Adrenal gland (tissue), 9 donors: ENCODE measurements at regions not wholly inside any gene's neighbourhood (a gene's known extent, or its start where the extent isn't known, plus 50 kb on each side); places are given as distances from the start of the nearest gene placed in this dataset.

Experiments
- DNase-seq, 7 donors: peaks; one replicate each; pipeline ENCODE4 v3.0.0-alpha.2; 2019 to 2020
- H3K27ac ChIP-seq, 5 donors: fragments of 200-600 bp; sonication (generic) in 4 of 5; 1 replicate in 3 of 5; 2 replicates in 2 of 5; pipeline versions ENCODE4 v1.5.1 to v1.8.0; 2016 to 2020; ENCODE audit warnings: mild to moderate bottlenecking in 1 of 5
- H3K27me3 ChIP-seq: fragments of 200-600 bp; 2 replicates; pipeline ENCODE4 v1.8.0; 2021
- H3K36me3 ChIP-seq, 2 donors: fragments of 200-600 bp; replicated peaks in 1 of 2; 1 replicate in 1 of 2; 2 replicates in 1 of 2; pipeline versions ENCODE4 v1.5.1 to v1.8.0; 2018 to 2022
- H3K4me1 ChIP-seq, 2 donors: fragments of 200-600 bp; replicated peaks in 1 of 2; 1 replicate in 1 of 2; 2 replicates in 1 of 2; pipeline versions ENCODE4 v1.5.1 to v1.8.0; 2018 to 2021
- H3K4me3 ChIP-seq, 4 donors: fragments of 200-600 bp; sonication (generic) in 3 of 4; one replicate each; pipeline ENCODE4 v1.5.1; 2016 to 2018
- H3K9me3 ChIP-seq, 3 donors: fragments of 200-600 bp; sonication (generic) in 1 of 3; replicated peaks in 1 of 3; 1 replicate in 2 of 3; 2 replicates in 1 of 3; pipeline versions ENCODE4 v1.5.1 to v1.8.0; 2016 to 2021
- POLR2A ChIP-seq, 2 donors: fragments of 450-650 bp; IDR thresholded peaks; one replicate each; pipeline ENCODE4 v1.6.1; 2017; ENCODE audit warnings: antibody characterized with exemption in 2 of 2, mild to moderate bottlenecking in 2 of 2, moderate library complexity in 1 of 2
- WGBS, 4 donors: extraction: QIAGEN DNeasy Blood & Tissue Kit in 2 of 4; methylation state at CpG; one replicate each; pipeline versions ENCODE4 v1.1.5 to v1.1.7; 2013 to 2017; 5-methylcytosine and 5-hydroxymethylcytosine counted together
- intact Hi-C, 2 donors: fragments of 100-400 bp; cut with DNase I; formaldehyde crosslinking; loops; one replicate each; pipeline versions ENCODE4 v1.14.1 to v1.15.0; 2022 to 2023
- TF ChIP-seq, protein P1 (sequence below), 6 experiments: fragments of 450-650 bp in 4 of 6; fragments of 200-600 bp in 2 of 6; sonication (generic) in 1 of 6; IDR thresholded peaks; 1 replicate in 5 of 6; 2 replicates in 1 of 6; pipeline versions ENCODE4 v1.5.1 to v1.8.0; 2016 to 2021; ENCODE audit warnings: antibody characterized with exemption in 6 of 6, mild to moderate bottlenecking in 2 of 6, moderate library complexity in 1 of 6
- donor health status: healthy with polysubstance abuse.
- donor health status: Bipolar disorder and iron deficiency.
- donor health status: DM: yes; HTN: yes; CAD: no.
- donor health status: DM: no; HTN: no; CAD: no.
- donor health status: DM: no; HTN: no; CAD: no.

DNA sequence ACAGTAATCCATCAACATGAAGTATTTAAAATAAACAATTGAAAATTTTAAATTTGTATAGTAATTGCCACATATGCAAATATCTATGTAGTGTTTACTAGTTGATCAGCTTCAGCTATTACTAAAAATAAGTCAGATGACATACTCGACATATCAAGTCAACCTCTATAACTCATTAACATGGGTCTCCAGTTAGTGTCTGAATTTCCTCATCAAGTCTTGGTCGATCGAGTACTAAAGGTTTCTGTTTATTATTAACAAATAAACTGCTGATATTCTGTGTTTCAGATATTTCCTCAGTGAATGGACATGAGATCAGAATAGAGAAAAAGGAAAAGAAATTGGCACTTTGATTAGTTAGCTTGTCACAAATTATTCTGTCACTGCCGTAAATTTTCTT, 266.5 kb upstream of the ITGA1 start:
- H3K27me3 ChIP-seq: no peaks in the 10 kb centered on the region
- WGBS, 4 donors: 84 to 93% (median 90%) methylated on average over 4 of the region's 4 CpGs
- DNase-seq: no peak
- intact Hi-C loops: no loop called here
- no peaks in the 10 kb centered on the region for H3K9me3 ChIP-seq
- H3K4me1 ChIP-seq: no peaks in the 10 kb centered on the region
- no peaks in the 10 kb centered on the region for H3K36me3 ChIP-seq
- no peak overlapping the region for H3K27ac ChIP-seq
- no peak overlapping the region for H3K4me3 ChIP-seq
- TF ChIP-seq, protein P1, sequence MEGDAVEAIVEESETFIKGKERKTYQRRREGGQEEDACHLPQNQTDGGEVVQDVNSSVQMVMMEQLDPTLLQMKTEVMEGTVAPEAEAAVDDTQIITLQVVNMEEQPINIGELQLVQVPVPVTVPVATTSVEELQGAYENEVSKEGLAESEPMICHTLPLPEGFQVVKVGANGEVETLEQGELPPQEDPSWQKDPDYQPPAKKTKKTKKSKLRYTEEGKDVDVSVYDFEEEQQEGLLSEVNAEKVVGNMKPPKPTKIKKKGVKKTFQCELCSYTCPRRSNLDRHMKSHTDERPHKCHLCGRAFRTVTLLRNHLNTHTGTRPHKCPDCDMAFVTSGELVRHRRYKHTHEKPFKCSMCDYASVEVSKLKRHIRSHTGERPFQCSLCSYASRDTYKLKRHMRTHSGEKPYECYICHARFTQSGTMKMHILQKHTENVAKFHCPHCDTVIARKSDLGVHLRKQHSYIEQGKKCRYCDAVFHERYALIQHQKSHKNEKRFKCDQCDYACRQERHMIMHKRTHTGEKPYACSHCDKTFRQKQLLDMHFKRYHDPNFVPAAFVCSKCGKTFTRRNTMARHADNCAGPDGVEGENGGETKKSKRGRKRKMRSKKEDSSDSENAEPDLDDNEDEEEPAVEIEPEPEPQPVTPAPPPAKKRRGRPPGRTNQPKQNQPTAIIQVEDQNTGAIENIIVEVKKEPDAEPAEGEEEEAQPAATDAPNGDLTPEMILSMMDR (IDR thresholded peaks at IDR 0.05): no peak
- TF ChIP-seq POLR2A (IDR thresholded peaks at IDR 0.05): no peak

DNA sequence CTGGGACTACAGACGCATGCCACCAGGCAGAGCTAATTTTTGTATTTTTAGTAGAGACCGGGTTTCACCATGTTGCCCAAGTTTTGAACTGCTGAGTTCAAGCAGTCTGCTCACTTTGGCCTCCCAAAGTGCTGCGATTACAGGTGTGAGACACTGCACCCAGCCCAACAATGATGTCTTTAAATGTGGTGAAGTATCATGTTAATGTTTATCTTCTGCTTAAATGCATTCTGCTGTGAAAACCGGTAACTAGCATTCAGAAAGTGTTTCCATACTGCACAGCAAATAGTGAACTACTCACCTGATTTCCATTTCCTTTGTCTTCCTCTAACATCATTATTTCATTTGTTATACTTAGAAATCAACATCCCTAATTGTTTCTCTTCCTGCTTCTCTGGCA, 264.0 kb upstream of the ITGA1 start:
- DNase-seq: no peak
- Histone ChIP-seq H3K4me1 (no peaks in the 10 kb centered on the region), H3K36me3 (no peaks in the 10 kb centered on the region), H3K27me3 (no peaks in the 10 kb centered on the region), H3K9me3 (no peaks in the 10 kb centered on the region), H3K4me3 (no peak overlapping the region), H3K27ac (no peak overlapping the region)
- WGBS, 4 donors: 70 to 84% (median 80%) methylated on average over 4 of the region's 4 CpGs
- TF ChIP-seq, protein P1 (IDR thresholded peaks at IDR 0.05): no peak
- TF ChIP-seq POLR2A (IDR thresholded peaks at IDR 0.05): no peak
- intact Hi-C loops: no loop called here

DNA sequence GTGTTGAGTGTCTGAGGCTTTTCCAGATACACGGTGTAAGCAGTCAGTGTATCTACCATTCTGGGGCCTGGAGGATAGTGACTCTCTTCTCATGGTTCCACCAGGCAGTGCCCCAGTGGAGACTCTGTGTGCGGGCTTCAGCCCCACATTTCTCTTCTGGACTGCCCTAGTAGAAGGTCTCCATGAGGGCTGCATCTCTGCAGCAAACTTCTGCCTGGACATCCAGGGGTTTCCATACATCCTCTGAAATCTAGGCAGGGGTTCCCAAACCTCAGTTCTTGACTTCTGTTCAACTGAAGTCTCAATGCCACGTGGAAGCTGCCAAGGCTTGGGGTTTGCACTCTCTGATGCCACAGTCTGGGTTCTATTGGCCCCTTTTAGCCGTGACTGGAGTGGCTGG, 256.6 kb upstream of the ITGA1 start:
- no peaks in the 10 kb centered on the region for H3K9me3 ChIP-seq
- no peak overlapping the region for H3K4me3 ChIP-seq
- no peaks in the 10 kb centered on the region for H3K27me3 ChIP-seq
- no peaks in the 10 kb centered on the region for H3K36me3 ChIP-seq
- H3K4me1 ChIP-seq: no peaks in the 10 kb centered on the region
- no peak overlapping the region for H3K27ac ChIP-seq
- WGBS, 4 donors: 70 to 91% (median 77%) methylated on average over 4 of the region's 4 CpGs
- no peak for DNase-seq
- TF ChIP-seq, protein P1 (IDR thresholded peaks at IDR 0.05): no peak
- TF ChIP-seq POLR2A (IDR thresholded peaks at IDR 0.05): no peak
- intact Hi-C loops: no loop called here

DNA sequence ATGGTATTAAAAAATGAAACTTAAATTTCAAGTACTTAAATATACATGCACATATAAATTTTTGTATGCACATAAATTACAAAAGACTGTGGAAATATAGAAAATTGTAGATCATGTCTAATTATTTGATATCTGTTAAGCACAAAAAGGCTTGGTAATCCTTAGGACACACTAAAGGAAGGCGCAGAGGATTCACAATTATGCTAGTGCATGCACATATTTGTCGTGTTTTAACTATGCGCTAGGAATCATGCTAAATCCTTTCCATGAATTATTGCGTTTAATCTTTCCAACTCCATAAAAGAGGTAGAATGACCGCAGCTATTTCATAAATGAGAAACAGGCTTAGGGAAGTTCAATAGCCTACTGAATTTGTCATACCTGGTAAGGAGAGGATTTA, 244.1 kb upstream of the ITGA1 start:
- TF ChIP-seq, protein P1 (IDR thresholded peaks at IDR 0.05): no peak
- TF ChIP-seq POLR2A (IDR thresholded peaks at IDR 0.05): no peak
- intact Hi-C loops: no loop called here
- Histone ChIP-seq H3K36me3 (no peaks in the 10 kb centered on the region), H3K27me3 (no peaks in the 10 kb centered on the region), H3K4me3 (no peak overlapping the region), H3K9me3 (no peaks in the 10 kb centered on the region), H3K4me1 (no peaks in the 10 kb centered on the region), H3K27ac (no peak overlapping the region)
- DNase-seq: no peak
- 89 to 92% (median 91%) methylated on average over 5 of the region's 5 CpGs for WGBS, 4 donors
